ENCODE measurements at regions not wholly inside any gene's neighbourhood (a gene's known extent, or its start where the extent isn't known, plus 50 kb on each side); places are given as distances from the start of the nearest gene placed in this dataset.

GRCh38 chr4:112003231-112003907, 141.9 kb upstream of the FAM241A start:
- Histone ChIP-seq H3K9ac (ENCODE audit: low read depth, low read length) (no peak overlapping the region), H3K27ac (ENCODE audit: low read length) (no peak overlapping the region), H4K20me1 (ENCODE audit: insufficient read depth, low read length) (no peaks in the 10 kb centered on the region), H3K4me2 (ENCODE audit: insufficient read depth, low read length) (no peak overlapping the region), H3K27me3 (ENCODE audit: insufficient read depth, low read length, poor library complexity) (peaks cover 6% of the 10 kb centered on the region), H3K36me3 (ENCODE audit: insufficient read depth, low read length) (no peaks in the 10 kb centered on the region), H3K79me2 (ENCODE audit: insufficient read depth, low read length) (no peaks in the 10 kb centered on the region), H3K4me3 (ENCODE audit: low read depth in 1 of 2, low read length in 2 of 2) (no peak overlapping the region), H3K9me3 (ENCODE audit: insufficient read depth, low read length, severe bottlenecking) (no peaks in the 10 kb centered on the region), H3K4me1 (ENCODE audit: insufficient read depth, low read length) (no peaks in the 10 kb centered on the region), H2AFZ (ENCODE audit: low read depth, low read length) (no peak overlapping the region)
- TF ChIP-seq EZH2 (IDR thresholded peaks at IDR 0.05; ENCODE audit: borderline replicate concordance, low read depth, low read length, severe bottlenecking) = no peak
- TF ChIP-seq, protein P1, sequence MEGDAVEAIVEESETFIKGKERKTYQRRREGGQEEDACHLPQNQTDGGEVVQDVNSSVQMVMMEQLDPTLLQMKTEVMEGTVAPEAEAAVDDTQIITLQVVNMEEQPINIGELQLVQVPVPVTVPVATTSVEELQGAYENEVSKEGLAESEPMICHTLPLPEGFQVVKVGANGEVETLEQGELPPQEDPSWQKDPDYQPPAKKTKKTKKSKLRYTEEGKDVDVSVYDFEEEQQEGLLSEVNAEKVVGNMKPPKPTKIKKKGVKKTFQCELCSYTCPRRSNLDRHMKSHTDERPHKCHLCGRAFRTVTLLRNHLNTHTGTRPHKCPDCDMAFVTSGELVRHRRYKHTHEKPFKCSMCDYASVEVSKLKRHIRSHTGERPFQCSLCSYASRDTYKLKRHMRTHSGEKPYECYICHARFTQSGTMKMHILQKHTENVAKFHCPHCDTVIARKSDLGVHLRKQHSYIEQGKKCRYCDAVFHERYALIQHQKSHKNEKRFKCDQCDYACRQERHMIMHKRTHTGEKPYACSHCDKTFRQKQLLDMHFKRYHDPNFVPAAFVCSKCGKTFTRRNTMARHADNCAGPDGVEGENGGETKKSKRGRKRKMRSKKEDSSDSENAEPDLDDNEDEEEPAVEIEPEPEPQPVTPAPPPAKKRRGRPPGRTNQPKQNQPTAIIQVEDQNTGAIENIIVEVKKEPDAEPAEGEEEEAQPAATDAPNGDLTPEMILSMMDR (IDR thresholded peaks at IDR 0.05; ENCODE audit: borderline replicate concordance, extremely low read depth, low read length, poor library complexity, severe bottlenecking) = no peak
- DNase-seq (no peak), ATAC-seq (ENCODE audit: insufficient read depth, low read depth) (no peak)

DNA sequence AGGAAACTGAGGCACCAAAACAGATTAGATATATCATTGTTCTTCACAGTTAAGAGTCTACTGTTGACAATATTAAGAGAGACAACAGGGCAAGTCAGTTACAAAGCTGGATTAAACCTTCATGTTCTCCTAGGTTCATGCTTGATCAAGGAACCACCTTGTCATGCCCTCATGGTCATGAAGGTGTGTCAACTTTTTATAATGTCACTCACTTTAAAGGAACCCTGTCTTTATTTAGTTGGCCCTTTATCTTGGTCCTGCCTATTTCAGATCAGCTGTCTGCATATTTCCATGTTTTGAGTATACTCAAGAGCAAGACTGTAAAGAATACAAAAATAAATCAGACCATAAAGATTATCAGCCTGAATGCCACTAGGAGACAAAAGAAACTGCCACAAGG, 140.2 kb upstream of the FAM241A start:
- no peaks in the 10 kb centered on the region for H3K9me3 ChIP-seq (ENCODE audit: insufficient read depth, low read length, severe bottlenecking)
- no peak overlapping the region for H2AFZ ChIP-seq (ENCODE audit: low read depth, low read length)
- H3K4me3 ChIP-seq (ENCODE audit: low read depth in 1 of 2, low read length in 2 of 2) = no peak overlapping the region
- ATAC-seq (ENCODE audit: insufficient read depth, low read depth) (no peak), DNase-seq (no peak)
- no peak overlapping the region for H3K27ac ChIP-seq (ENCODE audit: low read length)
- peaks cover 6% of the 10 kb centered on the region for H3K27me3 ChIP-seq (ENCODE audit: insufficient read depth, low read length, poor library complexity)
- H3K9ac ChIP-seq (ENCODE audit: low read depth, low read length) = no peak overlapping the region
- H3K36me3 ChIP-seq (ENCODE audit: insufficient read depth, low read length) = no peaks in the 10 kb centered on the region
- no peak for TF ChIP-seq EZH2 (IDR thresholded peaks at IDR 0.05; ENCODE audit: borderline replicate concordance, low read depth, low read length, severe bottlenecking)
- TF ChIP-seq, protein P1 (IDR thresholded peaks at IDR 0.05; ENCODE audit: borderline replicate concordance, extremely low read depth, low read length, poor library complexity, severe bottlenecking) = no peak
- no peak overlapping the region for H3K4me2 ChIP-seq (ENCODE audit: insufficient read depth, low read length)
- H3K4me1 ChIP-seq (ENCODE audit: insufficient read depth, low read length) = no peaks in the 10 kb centered on the region
- no peaks in the 10 kb centered on the region for H3K79me2 ChIP-seq (ENCODE audit: insufficient read depth, low read length)
- H4K20me1 ChIP-seq (ENCODE audit: insufficient read depth, low read length) = no peaks in the 10 kb centered on the region

- H3K4me3 ChIP-seq (ENCODE audit: low read depth in 1 of 2, low read length in 2 of 2) = no peak overlapping the region
- ATAC-seq (ENCODE audit: insufficient read depth, low read depth) (no peak), DNase-seq (no peak)
- no peaks in the 10 kb centered on the region for H3K4me1 ChIP-seq (ENCODE audit: insufficient read depth, low read length)
- no peak overlapping the region for H2AFZ ChIP-seq (ENCODE audit: low read depth, low read length)
- H3K4me2 ChIP-seq (ENCODE audit: insufficient read depth, low read length) = no peak overlapping the region
- H3K27ac ChIP-seq (ENCODE audit: low read length) = no peak overlapping the region
- H3K27me3 ChIP-seq (ENCODE audit: insufficient read depth, low read length, poor library complexity) = peaks cover 6% of the 10 kb centered on the region
- no peak overlapping the region for H3K9ac ChIP-seq (ENCODE audit: low read depth, low read length)
- TF ChIP-seq, protein P1 (IDR thresholded peaks at IDR 0.05; ENCODE audit: borderline replicate concordance, extremely low read depth, low read length, poor library complexity, severe bottlenecking) = no peak
- no peak for TF ChIP-seq EZH2 (IDR thresholded peaks at IDR 0.05; ENCODE audit: borderline replicate concordance, low read depth, low read length, severe bottlenecking)
- no peaks in the 10 kb centered on the region for H3K36me3 ChIP-seq (ENCODE audit: insufficient read depth, low read length)
- H3K79me2 ChIP-seq (ENCODE audit: insufficient read depth, low read length) = no peaks in the 10 kb centered on the region
- H3K9me3 ChIP-seq (ENCODE audit: insufficient read depth, low read length, severe bottlenecking) = no peaks in the 10 kb centered on the region
- no peaks in the 10 kb centered on the region for H4K20me1 ChIP-seq (ENCODE audit: insufficient read depth, low read length)
These were observed 137.9 kb upstream of the FAM241A start for GRCh38 chr4:112007391-112007790.

All from DND-41 (cell line).